Skeletal muscle tissue (tissue), 3 donors: ENCODE measurements at regions not wholly inside any gene's neighbourhood (a gene's known extent, or its start where the extent isn't known, plus 50 kb on each side); places are given as distances from the start of the nearest gene placed in this dataset.

Experiments
- H3K27ac ChIP-seq: one replicate; pipeline ENCODE4 v1.7.0; 2013; ENCODE audit warnings: mild to moderate bottlenecking, low read depth, low read length, inconsistent platforms
- H3K27me3 ChIP-seq, 3 donors: one replicate each; pipeline ENCODE4 v1.7.0; 2013; ENCODE audit warnings: low read length in 3 of 3; ENCODE audit not compliant: control insufficient read depth in 3 of 3, insufficient read depth in 3 of 3
- H3K36me3 ChIP-seq, 3 donors: one replicate each; pipeline ENCODE4 v1.7.0; 2013; ENCODE audit warnings: low read length in 3 of 3; ENCODE audit not compliant: control insufficient read depth in 3 of 3, insufficient read depth in 3 of 3
- H3K4me1 ChIP-seq, 3 donors: one replicate each; pipeline ENCODE4 v1.7.0; 2013; ENCODE audit warnings: low read length in 3 of 3, mild to moderate bottlenecking in 3 of 3; ENCODE audit not compliant: control insufficient read depth in 3 of 3, insufficient read depth in 3 of 3
- H3K4me3 ChIP-seq, 3 donors: one replicate each; pipeline ENCODE4 v1.7.0; 2013; ENCODE audit warnings: low read length in 3 of 3
- H3K9ac ChIP-seq, 3 donors: one replicate each; pipeline ENCODE4 v1.7.0; 2013; ENCODE audit warnings: low read length in 3 of 3, mild to moderate bottlenecking in 3 of 3, moderate library complexity in 2 of 3, low read depth in 1 of 3
- H3K9me3 ChIP-seq, 3 donors: one replicate each; pipeline ENCODE4 v1.7.0; 2013; ENCODE audit warnings: low read length in 3 of 3; ENCODE audit not compliant: control insufficient read depth in 3 of 3
- donor health status: Osteomylitis.

- no peaks in the 10 kb centered on the region for H3K9me3 ChIP-seq
- no peak overlapping the region for H3K9ac ChIP-seq
- H3K36me3 ChIP-seq: no peaks in the 10 kb centered on the region
- H3K27ac ChIP-seq: no peak overlapping the region
- peaks cover 35 to 46% (median 44%) of the 10 kb centered on the region in 3 donors for H3K27me3 ChIP-seq
- H3K4me3 ChIP-seq: no peak overlapping the region
- no peaks in the 10 kb centered on the region for H3K4me1 ChIP-seq
Measured at GRCh38 chr3:10762116-10762515, 53.9 kb upstream of the SLC6A11 start.

- H3K9ac ChIP-seq: no peak overlapping the region
- H3K4me3 ChIP-seq: no peak overlapping the region
- no peaks in the 10 kb centered on the region for H3K9me3 ChIP-seq
- H3K36me3 ChIP-seq: no peaks in the 10 kb centered on the region
- no peak overlapping the region for H3K27ac ChIP-seq
- H3K4me1 ChIP-seq: no peaks in the 10 kb centered on the region
- peaks cover 37 to 45% (median 41%) of the 10 kb centered on the region in 3 donors for H3K27me3 ChIP-seq
Measured at GRCh38 chr3:10762611-10763247, 53.3 kb upstream of the SLC6A11 start.

GRCh38 chr3:10763248-10763620, 52.8 kb upstream of the SLC6A11 start:
- Histone ChIP-seq H3K27me3 (peaks cover 37 to 45% (median 40%) of the 10 kb centered on the region in 3 donors), H3K36me3 (no peaks in the 10 kb centered on the region), H3K4me3 (no peak overlapping the region), H3K9me3 (no peaks in the 10 kb centered on the region), H3K4me1 (no peaks in the 10 kb centered on the region), H3K9ac (no peak overlapping the region), H3K27ac (no peak overlapping the region)

- peaks cover 41 to 42% (median 41%) of the 10 kb centered on the region in 3 donors for H3K27me3 ChIP-seq
Measured at GRCh38 chr3:10763817-10764258, 52.2 kb upstream of the SLC6A11 start.

GRCh38 chr3:10764259-10765051, 51.6 kb upstream of the SLC6A11 start:
- Histone ChIP-seq H3K27ac (no peak overlapping the region), H3K36me3 (no peaks in the 10 kb centered on the region), H3K27me3 (peaks cover 44 to 46% (median 46%) of the 10 kb centered on the region in 3 donors), H3K9ac (no peak overlapping the region), H3K9me3 (no peaks in the 10 kb centered on the region), H3K4me1 (no peaks in the 10 kb centered on the region), H3K4me3 (no peak overlapping the region)

More at GRCh38 chr3:10763817-10764258, 52.2 kb upstream of the SLC6A11 start:
- no peaks in the 10 kb centered on the region for H3K9me3 ChIP-seq
- no peaks in the 10 kb centered on the region for H3K36me3 ChIP-seq
- no peak overlapping the region for H3K27ac ChIP-seq
- no peaks in the 10 kb centered on the region for H3K4me1 ChIP-seq
- no peak overlapping the region for H3K9ac ChIP-seq
- no peak overlapping the region for H3K4me3 ChIP-seq

GRCh38 chr3:10766049-10766705, 49.9 kb upstream of the SLC6A11 start:
- no peak overlapping the region for H3K27ac ChIP-seq
- no peaks in the 10 kb centered on the region for H3K36me3 ChIP-seq
- no peak overlapping the region for H3K9ac ChIP-seq
- H3K9me3 ChIP-seq: no peaks in the 10 kb centered on the region
- no peak overlapping the region for H3K4me3 ChIP-seq
- no peaks in the 10 kb centered on the region for H3K4me1 ChIP-seq
- peaks cover 39 to 46% (median 45%) of the 10 kb centered on the region in 3 donors for H3K27me3 ChIP-seq
